H1 (cell line): ENCODE measurements at regions not wholly inside any gene's neighbourhood (a gene's known extent, or its start where the extent isn't known, plus 50 kb on each side); places are given as distances from the start of the nearest gene placed in this dataset.

Source experiments
- CTCF ChIA-PET: fragments of 300-600 bp; sonication (Branson Sonifier 250); formaldehyde crosslinking; loops from one replicate; lab custom pipeline; 2021; ENCODE audit not compliant: partially characterized antibody; lab: Charles Lee
- POLR2A ChIA-PET: fragments of 300-600 bp; sonication (Branson Sonifier 250); formaldehyde crosslinking; loops from one replicate; lab custom pipeline; 2021; ENCODE audit warnings: inconsistent platforms; ENCODE audit not compliant: partially characterized antibody; lab: Charles Lee
- DNase-seq, 2 experiments: peaks; one replicate each; pipeline versions ENCODE4 v3.0.0 to v3.0.0-alpha.2; 2010 to 2022; ENCODE audit warnings: low spot score in 2 of 2, low read depth in 1 of 2, mixed read lengths in 1 of 2
- FAIRE-seq: peaks from 2 replicates; lab custom pipeline; 2011; peaks lifted over from hg19 to GRCh38; lab: Jason Lieb, UNC
- H2AFZ ChIP-seq: 2 replicates; pipeline ENCODE4 v1.8.1; 2012; ENCODE audit warnings: low read length, inconsistent platforms
- H2AK5ac ChIP-seq: 2 replicates; pipeline ENCODE4 v1.6.1; 2013; ENCODE audit warnings: low read depth, low read length
- H2BK120ac ChIP-seq: replicated peaks from 2 replicates; pipeline ENCODE3; 2013; ENCODE audit warnings: low read depth, low read length, inconsistent platforms
- H2BK12ac ChIP-seq: 2 replicates; pipeline ENCODE4 v1.6.1; 2013; ENCODE audit warnings: low read depth, low read length
- H2BK15ac ChIP-seq: 2 replicates; pipeline ENCODE4 v1.6.1; 2013; ENCODE audit warnings: low read length
- H2BK20ac ChIP-seq: 2 replicates; pipeline ENCODE4 v1.6.1; 2013; ENCODE audit warnings: low read length
- H2BK5ac ChIP-seq: 2 replicates; pipeline ENCODE4 v1.6.1; 2013; ENCODE audit warnings: low read depth, low read length
- H3K14ac ChIP-seq: 2 replicates; pipeline ENCODE4 v1.6.1; 2013; ENCODE audit warnings: inconsistent platforms; ENCODE audit not compliant: insufficient read length
- H3K18ac ChIP-seq: 2 replicates; pipeline ENCODE4 v1.6.1; 2013; ENCODE audit warnings: low read length; ENCODE audit errors: extremely low read depth
- H3K23ac ChIP-seq: 2 replicates; pipeline ENCODE4 v1.6.1; 2013; ENCODE audit warnings: inconsistent platforms; ENCODE audit not compliant: insufficient read length
- H3K23me2 ChIP-seq: 2 replicates; pipeline ENCODE4 v1.6.1; 2013; ENCODE audit warnings: low read depth, low read length
- H3K27ac ChIP-seq: 2 replicates; pipeline ENCODE4 v1.6.1; 2011; ENCODE audit warnings: low read depth, low read length, inconsistent platforms
- H3K27me3 ChIP-seq, 4 experiments: replicated peaks in 1 of 4; 1 replicate in 1 of 4; 2 replicates in 3 of 4; pipeline versions ENCODE4 v1.6.1 to v1.8.1; 2011 to 2013; ENCODE audit warnings: low read length in 3 of 4, mild to moderate bottlenecking in 3 of 4, inconsistent platforms in 2 of 4, mixed read lengths in 2 of 4, moderate library complexity in 1 of 4; ENCODE audit not compliant: control insufficient read depth in 3 of 4, insufficient read depth in 3 of 4; ENCODE audit errors: extremely low read depth in 1 of 4
- H3K36me3 ChIP-seq, 4 experiments: 2 replicates each; pipeline versions ENCODE4 v1.6.1 to v1.8.1; 2011 to 2013; ENCODE audit warnings: mild to moderate bottlenecking in 4 of 4, low read length in 3 of 4, moderate library complexity in 2 of 4, control low read depth in 1 of 4, inconsistent platforms in 1 of 4; ENCODE audit not compliant: insufficient read depth in 4 of 4, control insufficient read depth in 2 of 4
- H3K4ac ChIP-seq: replicated peaks from 2 replicates; pipeline ENCODE3; 2013; ENCODE audit warnings: low read length, low read depth, mixed read lengths, inconsistent platforms; ENCODE audit not compliant: insufficient read length
- H3K4me1 ChIP-seq, 4 experiments: replicated peaks in 1 of 4; 1 replicate in 1 of 4; 2 replicates in 3 of 4; pipeline versions ENCODE4 v1.6.1 to v1.8.1; 2011 to 2013; ENCODE audit warnings: low read length in 3 of 4, inconsistent platforms in 2 of 4, mixed read lengths in 1 of 4; ENCODE audit not compliant: insufficient read depth in 4 of 4, control insufficient read depth in 3 of 4
- H3K4me2 ChIP-seq, 2 experiments: 2 replicates each; pipeline versions ENCODE4 v1.6.1 to v1.8.1; 2011 to 2013; ENCODE audit warnings: low read depth in 2 of 2, low read length in 2 of 2, control low read depth in 1 of 2, inconsistent platforms in 1 of 2, mild to moderate bottlenecking in 1 of 2; ENCODE audit not compliant: insufficient read depth in 1 of 2
- H3K4me3 ChIP-seq, 4 experiments: fragments of 200-600, 300-600 bp in 1 of 4; sonication (generic), shearing (Covaris generic), sonication (Bioruptor Twin) in 1 of 4; 2 replicates each; pipeline versions ENCODE4 v1.5.1 to v1.8.1; 2011 to 2016; ENCODE audit warnings: low read length in 4 of 4, low read depth in 3 of 4, control low read depth in 2 of 4, inconsistent platforms in 2 of 4, mild to moderate bottlenecking in 2 of 4, mixed read lengths in 1 of 4, moderate library complexity in 1 of 4; ENCODE audit not compliant: insufficient read depth in 2 of 4; ENCODE audit errors: extremely low read depth in 1 of 4
- H3K56ac ChIP-seq: replicated peaks from 2 replicates; pipeline ENCODE3; 2013; ENCODE audit warnings: low read depth, mild to moderate bottlenecking, mixed read lengths, low read length, inconsistent platforms; ENCODE audit not compliant: insufficient read length
- H3K79me1 ChIP-seq: 2 replicates; pipeline ENCODE4 v1.6.1; 2013; ENCODE audit warnings: low read depth, low read length, control low read depth
- H3K79me2 ChIP-seq, 2 experiments: 2 replicates each; pipeline versions ENCODE4 v1.6.1 to v1.8.1; 2012 to 2013; ENCODE audit warnings: low read length in 2 of 2, mild to moderate bottlenecking in 2 of 2, inconsistent platforms in 1 of 2; ENCODE audit not compliant: insufficient read depth in 2 of 2, control insufficient read depth in 1 of 2
- H3K9ac ChIP-seq, 4 experiments: replicated peaks in 1 of 4; 1 replicate in 1 of 4; 2 replicates in 3 of 4; pipeline versions ENCODE4 v1.6.1 to v1.8.1; 2011 to 2013; ENCODE audit warnings: low read depth in 3 of 4, low read length in 3 of 4, control low read depth in 2 of 4, mild to moderate bottlenecking in 2 of 4, moderate library complexity in 2 of 4, inconsistent platforms in 1 of 4; ENCODE audit errors: extremely low read depth in 1 of 4
- H3K9me3 ChIP-seq, 2 experiments: 2 replicates each; pipeline versions ENCODE4 v1.6.1 to v1.8.1; 2012 to 2013; ENCODE audit warnings: mild to moderate bottlenecking in 2 of 2, moderate library complexity in 2 of 2, control low read depth in 1 of 2, inconsistent platforms in 1 of 2, low read depth in 1 of 2, low read length in 1 of 2, mixed read lengths in 1 of 2; ENCODE audit not compliant: insufficient read depth in 2 of 2
- H4K20me1 ChIP-seq, 2 experiments: replicated peaks in 1 of 2; 2 replicates each; pipeline versions ENCODE3 to v1.8.1; 2011 to 2013; ENCODE audit warnings: inconsistent platforms in 2 of 2, low read length in 2 of 2, mild to moderate bottlenecking in 1 of 2; ENCODE audit not compliant: insufficient read depth in 2 of 2, control insufficient read depth in 1 of 2
- H4K5ac ChIP-seq: 2 replicates; pipeline ENCODE4 v1.6.1; 2013; ENCODE audit warnings: low read length, low read depth, mixed read lengths, inconsistent platforms; ENCODE audit not compliant: insufficient read length
- H4K8ac ChIP-seq: 2 replicates; pipeline ENCODE4 v1.8.0; 2013; ENCODE audit warnings: mild to moderate bottlenecking, moderate library complexity, low read length, inconsistent platforms; ENCODE audit not compliant: insufficient read depth; ENCODE audit errors: extremely low read depth
- H4K91ac ChIP-seq: replicated peaks from 2 replicates; pipeline ENCODE3; 2013; ENCODE audit warnings: low read length, mixed read lengths, inconsistent platforms; ENCODE audit not compliant: insufficient read length
- BACH1 ChIP-seq: IDR thresholded peaks from 2 replicates; pipeline ENCODE4 v1.6.1; 2012; ENCODE audit warnings: low read length, improper control_type of control experiment
- CTBP2 ChIP-seq: IDR thresholded peaks from 2 replicates; pipeline ENCODE4 v1.7.0; 2011; ENCODE audit warnings: borderline replicate concordance, mild to moderate bottlenecking, moderate library complexity, mixed read lengths, low read length; ENCODE audit not compliant: insufficient read depth, insufficient read length
- EGR1 ChIP-seq: IDR thresholded peaks from 2 replicates; pipeline ENCODE4 v1.6.1; 2011; ENCODE audit warnings: low read depth, low read length, borderline replicate concordance
- EP300 ChIP-seq, 2 experiments: IDR thresholded peaks; 1 replicate in 1 of 2; 2 replicates in 1 of 2; pipeline ENCODE4 v1.6.1; 2011 to 2012; ENCODE audit warnings: low read depth in 2 of 2, low read length in 2 of 2, mild to moderate bottlenecking in 2 of 2, borderline replicate concordance in 1 of 2, inconsistent platforms in 1 of 2, moderate library complexity in 1 of 2
- EZH2 ChIP-seq: fragments of 200-600 bp; sonication (generic); IDR thresholded peaks from 2 replicates; pipeline ENCODE4 v1.7.1; 2012; ENCODE audit warnings: low read depth, mild to moderate bottlenecking, moderate library complexity, low read length, inconsistent platforms; ENCODE audit not compliant: severe bottlenecking
- JUND ChIP-seq: IDR thresholded peaks from 2 replicates; pipeline ENCODE4 v1.6.1; 2011; ENCODE audit warnings: mild to moderate bottlenecking, improper control_type of control experiment, low read length
- MAFK ChIP-seq: IDR thresholded peaks from 2 replicates; pipeline ENCODE4 v1.6.1; 2012; ENCODE audit warnings: low read depth, mild to moderate bottlenecking, improper control_type of control experiment, low read length
- NANOG ChIP-seq: IDR thresholded peaks from 2 replicates; pipeline ENCODE4 v1.6.1; 2011; ENCODE audit warnings: low read length, low read depth, mild to moderate bottlenecking, inconsistent platforms; ENCODE audit not compliant: insufficient read depth, poor library complexity, severe bottlenecking
- NRF1 ChIP-seq: IDR thresholded peaks from 2 replicates; pipeline ENCODE4 v1.6.1; 2011; ENCODE audit warnings: mild to moderate bottlenecking, low read depth, low read length, improper control_type of control experiment
- RXRA ChIP-seq: IDR thresholded peaks from 2 replicates; pipeline ENCODE4 v1.6.1; 2011; ENCODE audit warnings: low read depth, mild to moderate bottlenecking, low read length, moderate library complexity; ENCODE audit not compliant: insufficient read depth
- SAP30 ChIP-seq: fragments of 300-600 bp; sonication (generic); IDR thresholded peaks from 2 replicates; pipeline ENCODE4 v1.7.1; 2012; ENCODE audit warnings: low read length, moderate library complexity, mild to moderate bottlenecking, inconsistent platforms; ENCODE audit not compliant: insufficient read depth, insufficient replicate concordance
- SRF ChIP-seq: IDR thresholded peaks from 2 replicates; pipeline ENCODE4 v1.6.1; 2011; ENCODE audit warnings: mild to moderate bottlenecking, low read depth, low read length, moderate library complexity
- SUZ12 ChIP-seq: fragments of 200-600 bp; sonication (generic); IDR thresholded peaks from 2 replicates; pipeline ENCODE4 v1.6.1; 2012; ENCODE audit warnings: mild to moderate bottlenecking, inconsistent platforms, low read length, moderate library complexity, mixed read lengths
- TEAD4 ChIP-seq: IDR thresholded peaks from 2 replicates; pipeline ENCODE4 v1.6.1; 2012; ENCODE audit warnings: low read depth, low read length, inconsistent platforms, mixed read lengths
- ZNF274 ChIP-seq: IDR thresholded peaks from 2 replicates; pipeline ENCODE4 v1.7.0; 2012; ENCODE audit warnings: low read length, borderline replicate concordance; ENCODE audit errors: extremely low read depth
- WGBS, 2 experiments: shearing (Covaris generic) in 1 of 2; methylation state at CpG; one replicate each; pipeline versions ENCODE4 v1.1.6 to v1.1.7; 2013 to 2015; ENCODE audit warnings: low lambda C conversion rate in 2 of 2, mixed read lengths in 2 of 2, inconsistent platforms in 1 of 2, low coverage in 1 of 2, missing lambda C conversion rate in 1 of 2; ENCODE audit not compliant: insufficient replicate concordance in 2 of 2, insufficient coverage in 1 of 2, insufficient read length in 1 of 2; ENCODE audit errors: extremely low coverage in 1 of 2, missing lambda C conversion rate in 1 of 2; 5-methylcytosine and 5-hydroxymethylcytosine counted together

DNA sequence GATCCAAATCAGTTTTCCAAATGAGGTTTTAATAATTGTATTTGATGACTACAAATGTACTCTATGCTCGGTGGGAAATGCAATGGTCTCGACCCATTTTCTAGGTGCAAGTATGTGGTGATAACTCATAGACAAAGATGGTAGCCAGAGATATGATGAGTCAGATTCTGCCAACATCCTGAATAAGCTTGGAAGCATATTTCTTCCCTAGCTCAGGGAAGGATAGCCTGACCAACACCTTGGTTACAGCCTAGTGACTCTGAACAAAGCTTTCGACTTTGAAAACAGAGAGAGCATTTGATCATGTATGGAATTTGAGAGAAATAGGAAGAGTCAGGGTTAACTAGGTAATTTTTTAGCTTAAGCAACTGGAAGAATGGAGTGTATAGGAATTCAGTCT is 128.3 kb upstream of the MYOCD start:
- no peak overlapping the region for H2BK12ac ChIP-seq
- H3K9ac ChIP-seq, result no peak overlapping the region
- WGBS, 2 experiments, result 98% methylated on average over 3 of the region's 3 CpGs; no CpG with 5 or more reads in 1 of the 2 experiments
- H3K27me3 ChIP-seq, result no peaks in the 10 kb centered on the region
- no peak overlapping the region for H3K23ac ChIP-seq
- H3K9me3 ChIP-seq, result no peaks in the 10 kb centered on the region
- no peak overlapping the region for H3K27ac ChIP-seq
- no peaks in the 10 kb centered on the region for H3K4me1 ChIP-seq
- no peak overlapping the region for H4K91ac ChIP-seq
- no peak overlapping the region for H2BK15ac ChIP-seq
- no peak overlapping the region for H4K8ac ChIP-seq
- H3K23me2 ChIP-seq, result no peaks in the 10 kb centered on the region
- CTCF ChIA-PET, result interaction anchor here (0.7 to 1.4 kb wide), 4 partner anchors 8 to 88 kb away, joined by 3 to 6 read pairs (median 4); no protein-coding TSS in a partner anchor
- H3K4me3 ChIP-seq, result no peak overlapping the region
- no peak overlapping the region for H3K14ac ChIP-seq
- no peak overlapping the region for H3K56ac ChIP-seq
- H3K4ac ChIP-seq, result no peak overlapping the region
- H4K5ac ChIP-seq, result no peak overlapping the region
- H2BK20ac ChIP-seq, result no peak overlapping the region
- DNase-seq (no peak), FAIRE-seq (no peak)
- H2BK120ac ChIP-seq, result no peak overlapping the region
- H3K4me2 ChIP-seq, result no peak overlapping the region
- H4K20me1 ChIP-seq, result no peaks in the 10 kb centered on the region
- no peak overlapping the region for H3K18ac ChIP-seq
- H2BK5ac ChIP-seq, result no peak overlapping the region
- no peaks in the 10 kb centered on the region for H3K79me1 ChIP-seq
- no peaks in the 10 kb centered on the region for H3K36me3 ChIP-seq
- no peak overlapping the region for H2AFZ ChIP-seq
- H3K79me2 ChIP-seq, result no peaks in the 10 kb centered on the region
- no peak overlapping the region for H2AK5ac ChIP-seq
- POLR2A ChIA-PET, result no interaction called here
- TF ChIP-seq EP300 (IDR thresholded peaks at IDR 0.05; ENCODE audit: borderline replicate concordance in 1 of 2, low read depth in 2 of 2, low read length in 2 of 2), result no peak
- no peak for TF ChIP-seq NANOG
- no peak for TF ChIP-seq ZNF274
- TF ChIP-seq EZH2, result no peak
- TF ChIP-seq CTBP2, result no peak
- TF ChIP-seq SUZ12, result no peak
- no peak for TF ChIP-seq JUND
- no peak for TF ChIP-seq NRF1
- no peak for TF ChIP-seq MAFK
- TF ChIP-seq RXRA, result no peak
- TF ChIP-seq SAP30, result no peak
- TF ChIP-seq TEAD4, result no peak
- TF ChIP-seq SRF, result no peak
- no peak for TF ChIP-seq EGR1
- TF ChIP-seq BACH1, result no peak
